OCI-LY3 (cell line): ENCODE measurements at regions not wholly inside any gene's neighbourhood (a gene's known extent, or its start where the extent isn't known, plus 50 kb on each side); places are given as distances from the start of the nearest gene placed in this dataset.

Experiments used
- H2AFZ ChIP-seq: fragments of 200-600, 300-600 bp; shearing (Covaris generic); 2 replicates; pipeline ENCODE4 v1.6.0; 2014; ENCODE audit warnings: antibody characterized with exemption, low read depth, low read length
- H3K27ac ChIP-seq: fragments of 200-600, 300-600 bp; sonication (generic); 2 replicates; pipeline ENCODE4 v1.5.1; 2014; ENCODE audit warnings: mild to moderate bottlenecking, low read length, moderate library complexity, mixed read lengths
- H3K27me3 ChIP-seq: fragments of 200-600, 300-600 bp; sonication (generic); 2 replicates; pipeline ENCODE4 v1.6.1; 2014; ENCODE audit warnings: low read depth, low read length, mixed read lengths
- H3K36me3 ChIP-seq: fragments of 200-600, 300-600 bp; sonication (generic); replicated peaks from 2 replicates; pipeline ENCODE3; 2014; ENCODE audit warnings: low read depth, low read length, mixed read lengths
- H3K4me1 ChIP-seq: fragments of 300-600, 200-600 bp; sonication (generic); 2 replicates; pipeline ENCODE4 v1.6.1; 2014; ENCODE audit warnings: low read length, mixed read lengths
- H3K4me2 ChIP-seq: fragments of 200-600, 300-600 bp; sonication (generic); 2 replicates; pipeline ENCODE4 v1.6.1; 2014; ENCODE audit warnings: low read length, mixed read lengths
- H3K4me3 ChIP-seq: fragments of 300-600, 200-600 bp; sonication (generic); 2 replicates; pipeline ENCODE4 v1.5.1; 2014; ENCODE audit warnings: antibody characterized with exemption, mild to moderate bottlenecking, low read length, moderate library complexity
- H3K79me2 ChIP-seq: fragments of 300-600, 200-600 bp; shearing (Covaris generic); 2 replicates; pipeline ENCODE4 v1.6.1; 2014; ENCODE audit warnings: mild to moderate bottlenecking, low read length, mixed read lengths
- H3K9ac ChIP-seq: fragments of 300-600, 200-600 bp; shearing (Covaris generic); 2 replicates; pipeline ENCODE4 v1.6.0; 2014; ENCODE audit warnings: mild to moderate bottlenecking, low read length, moderate library complexity
- H3K9me3 ChIP-seq: fragments of 200-600, 300-600 bp; shearing (Covaris generic); 2 replicates; pipeline ENCODE4 v1.6.1; 2014; ENCODE audit warnings: low read length, mixed read lengths; ENCODE audit not compliant: insufficient read depth
- H4K20me1 ChIP-seq: fragments of 200-600, 300-600 bp; sonication (generic); 2 replicates; pipeline ENCODE4 v1.6.1; 2016; ENCODE audit warnings: low read length, mixed read lengths; ENCODE audit not compliant: insufficient read depth
- EZH2phosphoT487 ChIP-seq: fragments of 200-600 bp; shearing (Covaris generic); IDR thresholded peaks from 2 replicates; pipeline ENCODE4 v1.6.1; 2018; ENCODE audit warnings: antibody characterized with exemption, mixed run types, low read depth
- TF ChIP-seq, protein P1 (sequence below): fragments of 200-600, 300-600 bp; sonication (generic); IDR thresholded peaks from 2 replicates; pipeline ENCODE4 v1.5.1; 2014; ENCODE audit warnings: antibody characterized with exemption, low read length, low read depth

DNA sequence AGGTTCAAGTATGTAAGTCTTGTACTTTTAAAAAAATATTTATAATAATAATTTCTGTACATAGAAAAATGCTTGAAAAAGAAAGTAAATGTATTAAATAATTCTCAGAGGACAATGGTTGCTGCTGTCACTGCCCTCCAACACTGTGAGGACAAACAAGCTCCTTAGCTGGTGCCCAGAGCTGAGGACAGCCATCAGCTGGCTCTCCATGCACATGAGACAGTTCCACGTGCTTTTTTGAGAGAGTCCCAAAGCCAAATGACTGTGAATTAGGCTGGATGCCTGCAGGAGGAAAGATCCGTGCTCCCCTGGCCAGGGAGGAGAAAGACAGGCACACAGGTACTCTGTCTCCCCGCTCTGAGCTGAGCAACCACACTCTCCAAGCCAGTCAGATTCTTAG is 115.5 kb upstream of the IRX5 start:
- no peak overlapping the region for H3K27ac ChIP-seq
- no peak overlapping the region for H3K4me3 ChIP-seq
- H3K4me1 ChIP-seq: no peaks in the 10 kb centered on the region
- H3K9me3 ChIP-seq: no peaks in the 10 kb centered on the region
- no peaks in the 10 kb centered on the region for H3K27me3 ChIP-seq
- H2AFZ ChIP-seq: no peak overlapping the region
- H3K79me2 ChIP-seq: no peaks in the 10 kb centered on the region
- H3K4me2 ChIP-seq: no peak overlapping the region
- TF ChIP-seq EZH2phosphoT487: no peak
- TF ChIP-seq, protein P1, sequence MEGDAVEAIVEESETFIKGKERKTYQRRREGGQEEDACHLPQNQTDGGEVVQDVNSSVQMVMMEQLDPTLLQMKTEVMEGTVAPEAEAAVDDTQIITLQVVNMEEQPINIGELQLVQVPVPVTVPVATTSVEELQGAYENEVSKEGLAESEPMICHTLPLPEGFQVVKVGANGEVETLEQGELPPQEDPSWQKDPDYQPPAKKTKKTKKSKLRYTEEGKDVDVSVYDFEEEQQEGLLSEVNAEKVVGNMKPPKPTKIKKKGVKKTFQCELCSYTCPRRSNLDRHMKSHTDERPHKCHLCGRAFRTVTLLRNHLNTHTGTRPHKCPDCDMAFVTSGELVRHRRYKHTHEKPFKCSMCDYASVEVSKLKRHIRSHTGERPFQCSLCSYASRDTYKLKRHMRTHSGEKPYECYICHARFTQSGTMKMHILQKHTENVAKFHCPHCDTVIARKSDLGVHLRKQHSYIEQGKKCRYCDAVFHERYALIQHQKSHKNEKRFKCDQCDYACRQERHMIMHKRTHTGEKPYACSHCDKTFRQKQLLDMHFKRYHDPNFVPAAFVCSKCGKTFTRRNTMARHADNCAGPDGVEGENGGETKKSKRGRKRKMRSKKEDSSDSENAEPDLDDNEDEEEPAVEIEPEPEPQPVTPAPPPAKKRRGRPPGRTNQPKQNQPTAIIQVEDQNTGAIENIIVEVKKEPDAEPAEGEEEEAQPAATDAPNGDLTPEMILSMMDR: no peak
- no peaks in the 10 kb centered on the region for H4K20me1 ChIP-seq
- H3K36me3 ChIP-seq: no peaks in the 10 kb centered on the region
- no peak overlapping the region for H3K9ac ChIP-seq

DNA sequence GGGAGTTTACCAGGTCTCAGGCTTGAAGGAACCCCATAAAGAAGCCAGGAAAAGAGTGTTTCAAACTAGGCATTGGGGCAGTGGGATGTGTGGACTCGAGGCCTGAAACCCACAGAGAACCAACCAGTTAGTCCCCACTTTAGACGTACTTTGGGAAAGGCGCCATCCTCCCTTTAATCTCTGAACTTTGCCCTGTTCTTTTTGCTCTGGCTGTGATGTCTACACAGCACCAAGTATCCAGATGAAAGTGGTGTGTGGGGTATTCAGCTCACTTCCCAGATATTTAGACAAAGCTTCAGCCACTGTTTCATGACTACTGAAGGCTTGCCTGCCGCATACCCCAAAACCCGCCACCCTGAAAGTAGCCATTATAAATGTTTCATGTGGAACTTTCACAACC is 116.9 kb upstream of the IRX5 start:
- Histone ChIP-seq H3K27ac (no peak overlapping the region), H3K4me2 (no peak overlapping the region), H3K27me3 (no peaks in the 10 kb centered on the region), H3K9me3 (no peaks in the 10 kb centered on the region), H3K36me3 (no peaks in the 10 kb centered on the region), H3K4me3 (no peak overlapping the region), H2AFZ (no peak overlapping the region), H4K20me1 (no peaks in the 10 kb centered on the region), H3K79me2 (no peaks in the 10 kb centered on the region), H3K4me1 (no peaks in the 10 kb centered on the region), H3K9ac (no peak overlapping the region)
- TF ChIP-seq, protein P1: no peak
- TF ChIP-seq EZH2phosphoT487: no peak

DNA sequence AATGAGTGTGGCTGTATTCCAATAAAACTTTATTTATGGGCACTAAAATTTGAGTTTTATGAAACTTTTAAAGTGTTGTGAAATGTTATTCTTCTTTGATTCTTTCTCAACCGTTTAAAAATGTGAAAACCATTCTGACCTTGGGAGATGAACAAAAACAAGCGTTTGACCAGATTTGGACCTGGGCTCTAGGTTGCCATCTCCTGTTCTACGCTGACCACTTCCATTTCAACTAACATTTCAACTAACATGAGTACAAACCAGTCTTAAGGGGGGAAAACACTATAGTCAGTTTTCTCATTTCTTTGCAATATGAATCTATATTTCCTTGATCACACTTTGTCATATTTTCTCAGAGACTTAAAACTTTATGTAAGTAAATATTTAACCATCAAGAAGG is 118.4 kb upstream of the IRX5 start:
- Histone ChIP-seq H4K20me1 (no peaks in the 10 kb centered on the region), H3K9me3 (no peaks in the 10 kb centered on the region), H3K79me2 (no peaks in the 10 kb centered on the region), H3K4me3 (no peak overlapping the region), H2AFZ (no peak overlapping the region), H3K27me3 (no peaks in the 10 kb centered on the region), H3K4me1 (no peaks in the 10 kb centered on the region), H3K27ac (no peak overlapping the region), H3K9ac (no peak overlapping the region), H3K36me3 (no peaks in the 10 kb centered on the region), H3K4me2 (no peak overlapping the region)
- TF ChIP-seq, protein P1: no peak
- no peak for TF ChIP-seq EZH2phosphoT487

DNA sequence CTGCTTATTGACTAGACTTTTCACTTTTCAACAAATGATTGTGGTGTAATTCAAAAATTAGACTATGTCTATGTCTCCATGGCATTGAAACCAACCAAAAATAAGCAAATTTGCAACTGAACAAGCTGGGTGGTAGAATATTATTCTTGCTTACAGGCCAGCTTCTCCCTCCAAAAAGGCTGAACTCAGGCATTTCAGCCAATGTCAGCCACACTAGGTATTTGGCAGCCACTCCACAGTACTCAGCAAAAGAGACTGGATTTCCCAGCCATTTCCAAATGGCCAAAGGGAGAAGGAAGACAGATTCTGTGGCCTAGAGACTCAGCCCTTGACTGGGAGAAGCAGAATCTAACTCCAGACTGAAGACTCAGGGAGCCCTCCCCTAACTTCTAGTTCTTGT is 121.8 kb upstream of the IRX5 start:
- Histone ChIP-seq H3K79me2 (no peaks in the 10 kb centered on the region), H3K4me3 (no peak overlapping the region), H3K36me3 (no peaks in the 10 kb centered on the region), H3K9ac (no peak overlapping the region), H3K9me3 (no peaks in the 10 kb centered on the region), H4K20me1 (no peaks in the 10 kb centered on the region), H3K27ac (no peak overlapping the region), H3K4me1 (no peaks in the 10 kb centered on the region), H3K4me2 (no peak overlapping the region), H3K27me3 (no peaks in the 10 kb centered on the region), H2AFZ (no peak overlapping the region)
- no peak for TF ChIP-seq EZH2phosphoT487
- TF ChIP-seq, protein P1: no peak
